HepG2 (cell line): ENCODE measurements at regions not wholly inside any gene's neighbourhood (a gene's known extent, or its start where the extent isn't known, plus 50 kb on each side); places are given as distances from the start of the nearest gene placed in this dataset.

Experiments used
- ATAC-seq: fragments of 200-7000 bp; cut with Tn5 transposase; 3 replicates; pipeline ENCODE4 v1.9.1; 2020; ENCODE audit warnings: mild to moderate bottlenecking, moderate library complexity
- BruUV-seq: library from RNA; stranded (reverse); fragments of 400-500 nt; replicated peaks from 2 replicates; lab custom pipeline; 2021; lab: Mats Ljungman, UMichigan
- CTCF ChIA-PET: fragments of 300-600 bp; formaldehyde crosslinking; extraction: SDS; loops from one replicate; lab custom pipeline; 2021; ENCODE audit warnings: low total read pairs, inconsistent platforms, low intra/inter-chr PET ratio; lab: Yijun Ruan, JAX
- POLR2A ChIA-PET: fragments of 350-600 bp; sonication (Branson Sonifier 250); formaldehyde crosslinking; loops from one replicate; lab custom pipeline; 2020; ENCODE audit warnings: antibody characterized with exemption, inconsistent platforms; lab: Yijun Ruan, JAX
- DNase-seq: peaks from one replicate; pipeline ENCODE4 v3.0.0-alpha.2; 2015; ENCODE audit warnings: low spot score
- FAIRE-seq: peaks from 3 replicates; lab custom pipeline; 2011; peaks lifted over from hg19 to GRCh38; lab: Jason Lieb, UNC
- H2AFZ ChIP-seq: one replicate; pipeline ENCODE4 v1.6.1; 2011; ENCODE audit warnings: low read length, inconsistent platforms
- H3K27ac ChIP-seq: fragments of 300-600 bp; 3 replicates; pipeline ENCODE4 v1.8.0; 2011; ENCODE audit warnings: mixed run types, mild to moderate bottlenecking, mixed read lengths, low read length, inconsistent platforms; ENCODE audit not compliant: insufficient read depth; ENCODE audit errors: extremely low read length
- H3K27me3 ChIP-seq, 2 experiments: fragments of 200-600 bp in 1 of 2; 2 replicates in 1 of 2; 3 replicates in 1 of 2; pipeline versions ENCODE4 v1.6.0 to v1.8.0; 2011; ENCODE audit warnings: low read length in 2 of 2, mild to moderate bottlenecking in 2 of 2, moderate library complexity in 2 of 2, inconsistent platforms in 1 of 2; ENCODE audit not compliant: insufficient read depth in 2 of 2, control insufficient read depth in 1 of 2
- H3K36me3 ChIP-seq, 2 experiments: fragments of 200-600 bp in 1 of 2; replicated peaks in 1 of 2; 2 replicates in 1 of 2; 3 replicates in 1 of 2; pipeline versions ENCODE4 v1.5.1 to v1.8.0; 2011; ENCODE audit warnings: low read length in 2 of 2, inconsistent platforms in 1 of 2; ENCODE audit not compliant: insufficient read depth in 2 of 2, control insufficient read depth in 1 of 2
- H3K4me1 ChIP-seq: 2 replicates; pipeline ENCODE4 v1.5.1; 2012; ENCODE audit warnings: low read length, inconsistent platforms; ENCODE audit not compliant: insufficient read depth
- H3K4me2 ChIP-seq: 2 replicates; pipeline ENCODE4 v1.6.0; 2011; ENCODE audit warnings: low read depth, low read length, inconsistent platforms
- H3K4me3 ChIP-seq, 3 experiments: fragments of 200-600 bp in 1 of 3; sonication (generic), shearing (Covaris generic) in 1 of 3; replicated peaks in 1 of 3; 2 replicates each; pipeline ENCODE4 v1.5.1; 2011 to 2016; ENCODE audit warnings: low read length in 3 of 3, inconsistent platforms in 2 of 3, low read depth in 2 of 3, mild to moderate bottlenecking in 2 of 3, control low read depth in 1 of 3, mixed read lengths in 1 of 3; ENCODE audit not compliant: insufficient read depth in 1 of 3
- H3K79me2 ChIP-seq: one replicate; pipeline ENCODE4 v1.6.1; 2011; ENCODE audit warnings: low read length, inconsistent platforms; ENCODE audit not compliant: insufficient read depth
- H3K9ac ChIP-seq: 2 replicates; pipeline ENCODE4 v1.6.0; 2011; ENCODE audit warnings: mild to moderate bottlenecking, low read depth, low read length, inconsistent platforms; ENCODE audit not compliant: insufficient read depth
- H3K9me3 ChIP-seq: 2 replicates; pipeline ENCODE4 v1.5.1; 2012; ENCODE audit warnings: mild to moderate bottlenecking, low read length
- H4K20me1 ChIP-seq: 2 replicates; pipeline ENCODE4 v1.6.0; 2011; ENCODE audit warnings: inconsistent platforms, mild to moderate bottlenecking, low read length, moderate library complexity; ENCODE audit not compliant: insufficient read depth
- E2F5 ChIP-seq: sonication (generic); formaldehyde crosslinking; conservative IDR thresholded peaks from 2 replicates; pipeline ENCODE4 v1.4.0; 2020; ENCODE audit warnings: missing genetic modification reagents
- HMGA1 ChIP-seq: sonication (generic); formaldehyde crosslinking; conservative IDR thresholded peaks from 2 replicates; pipeline ENCODE4 v1.4.0; 2020; ENCODE audit warnings: missing genetic modification reagents
- HOXD1 ChIP-seq: sonication (generic); formaldehyde crosslinking; IDR thresholded peaks from 2 replicates; pipeline ENCODE4 v1.5.0; 2020; ENCODE audit warnings: missing genetic modification reagents
- TRAFD1 ChIP-seq: sonication (generic); formaldehyde crosslinking; IDR thresholded peaks from 2 replicates; pipeline ENCODE4 v1.5.1; 2020; ENCODE audit warnings: missing genetic modification reagents, mild to moderate bottlenecking, borderline replicate concordance
- UBTF ChIP-seq: sonication (generic); formaldehyde crosslinking; IDR thresholded peaks from 2 replicates; pipeline ENCODE4 v1.4.0; 2020; ENCODE audit warnings: mild to moderate bottlenecking, missing genetic modification reagents
- ZMYM2 ChIP-seq: sonication (generic); formaldehyde crosslinking; IDR thresholded peaks from 2 replicates; pipeline ENCODE4 v1.8.0; 2022; ENCODE audit warnings: mild to moderate bottlenecking, missing genetic modification reagents
- ZNF782 ChIP-seq: sonication (generic); formaldehyde crosslinking; IDR thresholded peaks from 2 replicates; pipeline ENCODE4 v1.4.0; 2020; ENCODE audit warnings: missing genetic modification reagents, mild to moderate bottlenecking, borderline replicate concordance
- ZSCAN29 ChIP-seq: sonication (generic); formaldehyde crosslinking; conservative IDR thresholded peaks from 2 replicates; pipeline ENCODE4 v1.4.0; 2020; ENCODE audit warnings: mild to moderate bottlenecking, missing genetic modification reagents
- WGBS: methylation state at CpG from one replicate; pipeline ENCODE4 v1.1.6; 2017; ENCODE audit warnings: low lambda C conversion rate; 5-methylcytosine and 5-hydroxymethylcytosine counted together
- in situ Hi-C: cut with HindIII; loops from 2 replicates; pipeline ENCODE4 v1.10.0; 2017; ENCODE audit warnings: low pct_unique_long_range_greater_than_20kb; ENCODE audit not compliant: extremely low pct_ligation_motif_present
- intact Hi-C: fragments of 100-400 bp; cut with micrococcal nuclease; formaldehyde crosslinking; loops from one replicate; pipeline ENCODE4 v1.10.0; 2022; ENCODE audit not compliant: unreplicated experiment

DNA sequence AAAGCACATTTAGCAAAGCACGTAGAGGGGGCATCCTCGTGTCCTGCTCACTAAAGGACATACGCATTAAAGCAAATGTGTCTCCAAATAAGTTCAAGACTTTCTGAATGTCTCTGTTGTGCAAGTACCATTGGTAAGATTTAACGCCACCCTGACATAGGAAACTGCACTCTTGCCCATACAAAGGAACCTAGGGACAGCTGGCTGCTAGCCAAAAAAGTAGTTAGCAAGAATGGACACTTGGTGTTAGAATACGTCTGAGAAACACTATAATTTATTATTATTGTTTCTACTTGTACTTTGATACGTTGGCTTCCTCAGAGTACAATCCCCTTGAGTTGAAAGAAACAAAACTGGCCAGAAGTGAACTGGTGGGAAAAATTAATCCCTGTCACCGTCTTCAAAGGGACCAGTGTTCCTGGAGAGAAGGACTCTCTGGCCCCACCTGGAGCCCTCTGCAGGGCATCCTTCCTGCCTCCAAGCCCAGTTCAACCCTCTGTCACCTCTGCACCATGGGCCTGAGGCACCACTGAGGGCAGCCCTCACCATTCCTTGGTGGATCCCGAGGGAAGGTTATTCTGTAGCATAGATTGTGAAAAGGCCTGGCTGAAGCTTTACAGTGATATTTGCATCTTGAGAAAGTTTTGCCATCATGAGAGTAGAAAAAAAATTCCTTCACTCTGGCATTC, 51.4 kb upstream of the APCDD1 start:
- in situ Hi-C loops, result no loop called here
- Histone ChIP-seq H4K20me1 (no peaks in the 10 kb centered on the region), H3K79me2 (no peaks in the 10 kb centered on the region), H3K27me3 (peaks cover 0 to 6% of the 10 kb centered on the region in 2 experiments; a peak in 1 of 5 replicates), H2AFZ (no peak overlapping the region), H3K9me3 (no peaks in the 10 kb centered on the region), H3K27ac (no peak overlapping the region), H3K4me3 (no peak overlapping the region), H3K4me2 (no peak overlapping the region), H3K36me3 (no peaks in the 10 kb centered on the region), H3K9ac (no peak overlapping the region), H3K4me1 (no peaks in the 10 kb centered on the region)
- whole genome bisulfite sequencing, result 35% methylated on average over 8 of the region's 8 CpGs
- TF ChIP-seq ZSCAN29 (CRISPR knock-in tag) (no peak), ZNF782 (no peak), TRAFD1 (CRISPR knock-in tag) (no peak), HMGA1 (CRISPR knock-in tag) (no peak), HOXD1 (no peak)
- no peak for DNase-seq
- ATAC-seq, result no peak
- no TSS peak for BruUV-seq
- ChIA-PET POLR2A (no interaction called here), CTCF (no interaction called here)
- no peak for FAIRE-seq
- intact Hi-C loops, result no loop called here

DNA sequence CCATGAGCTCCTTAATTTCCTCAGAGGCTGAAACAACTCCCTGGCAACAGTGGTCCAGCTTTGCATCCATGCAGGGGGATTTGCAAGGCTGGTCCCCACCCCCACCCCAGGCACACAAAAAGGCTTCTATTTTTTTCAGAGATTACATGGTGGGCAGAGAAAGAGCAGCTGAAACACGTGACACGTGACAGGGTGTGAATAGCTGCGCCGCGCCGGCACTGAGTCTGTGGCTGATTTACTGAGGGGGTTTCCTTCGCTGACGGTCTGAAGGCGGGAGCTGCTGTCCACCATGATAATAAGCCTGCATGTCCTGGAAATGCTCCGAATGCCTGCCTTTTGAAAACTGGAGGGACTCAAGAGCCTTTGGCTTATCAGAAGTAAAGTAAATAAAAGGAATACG, 50.7 kb upstream of the APCDD1 start:
- H4K20me1 ChIP-seq, result no peaks in the 10 kb centered on the region
- ChIA-PET POLR2A (no interaction called here), CTCF (no interaction called here)
- ATAC-seq (no peak), FAIRE-seq (no peak), DNase-seq (no peak)
- H3K4me2 ChIP-seq, result no peak overlapping the region
- no peaks in the 10 kb centered on the region for H3K4me1 ChIP-seq
- intact Hi-C loops, result no loop called here
- no peak overlapping the region for H2AFZ ChIP-seq
- H3K9ac ChIP-seq, result no peak overlapping the region
- in situ Hi-C loops, result no loop called here
- peaks cover 0 to 10% of the 10 kb centered on the region in 2 experiments; a peak in 1 of 5 replicates for H3K27me3 ChIP-seq
- WGBS, result 66% methylated on average over 11 of the region's 11 CpGs
- TF ChIP-seq E2F5 (CRISPR knock-in tag) (no peak), ZMYM2 (CRISPR knock-in tag) (no peak), UBTF (CRISPR knock-in tag) (no peak)
- no peaks in the 10 kb centered on the region for H3K36me3 ChIP-seq
- no peak overlapping the region for H3K4me3 ChIP-seq
- no peak overlapping the region for H3K27ac ChIP-seq
- no TSS peak for BruUV-seq
- H3K79me2 ChIP-seq, result no peaks in the 10 kb centered on the region
- H3K9me3 ChIP-seq, result no peaks in the 10 kb centered on the region
